GM23338 (cell line): ENCODE measurements at regions not wholly inside any gene's neighbourhood (a gene's known extent, or its start where the extent isn't known, plus 50 kb on each side); places are given as distances from the start of the nearest gene placed in this dataset.

Source experiments
- ATAC-seq: fragments of 200-7000 bp; cut with Tn5 transposase; 3 replicates; pipeline ENCODE4 v1.9.1; 2020
- DNase-seq: peaks from one replicate; pipeline ENCODE4 v3.0.0-alpha.2; 2015; ENCODE audit warnings: low spot score
- H2AFZ ChIP-seq: fragments of 200-600 bp; sonication (generic); 2 replicates; pipeline ENCODE4 v1.8.0; 2016; ENCODE audit warnings: antibody characterized with exemption, mild to moderate bottlenecking, moderate library complexity
- H3F3A ChIP-seq: fragments of 200-600 bp; sonication (generic); replicated peaks from 2 replicates; pipeline ENCODE4 v1.8.0; 2017; ENCODE audit warnings: antibody characterized with exemption, mixed run types, low read depth
- H3K27ac ChIP-seq: fragments of 200-600 bp; sonication (generic); 2 replicates; pipeline ENCODE4 v1.6.1; 2016; ENCODE audit warnings: low read depth
- H3K27me3 ChIP-seq: fragments of 200-600 bp; sonication (generic); 2 replicates; pipeline ENCODE4 v1.8.0; 2016; ENCODE audit warnings: mild to moderate bottlenecking, mixed run types, moderate library complexity; ENCODE audit not compliant: insufficient read depth
- H3K36me3 ChIP-seq: fragments of 200-600 bp; sonication (generic); 2 replicates; pipeline ENCODE4 v1.8.0; 2016; ENCODE audit warnings: mild to moderate bottlenecking; ENCODE audit not compliant: insufficient read depth
- H3K4me1 ChIP-seq: fragments of 200-600 bp; sonication (generic); 2 replicates; pipeline ENCODE4 v1.8.0; 2016; ENCODE audit warnings: mild to moderate bottlenecking, moderate library complexity; ENCODE audit not compliant: insufficient read depth
- H3K4me2 ChIP-seq: fragments of 200-600 bp; sonication (generic); 2 replicates; pipeline ENCODE4 v1.7.1; 2017; ENCODE audit warnings: mixed run types
- H3K4me3 ChIP-seq: fragments of 200-600 bp; sonication (generic); 2 replicates; pipeline ENCODE4 v1.6.1; 2016; ENCODE audit warnings: mixed run types
- H3K79me2 ChIP-seq: fragments of 200-600 bp; sonication (generic); replicated peaks from 2 replicates; pipeline ENCODE4 v1.8.0; 2017; ENCODE audit warnings: mild to moderate bottlenecking; ENCODE audit not compliant: insufficient read depth
- H3K9me2 ChIP-seq: fragments of 200-600 bp; sonication (generic); 2 replicates; pipeline ENCODE4 v1.8.0; 2017; ENCODE audit not compliant: insufficient read depth
- H4K20me1 ChIP-seq: fragments of 200-600 bp; sonication (generic); replicated peaks from 2 replicates; pipeline ENCODE4 v1.8.0; 2017; ENCODE audit warnings: mild to moderate bottlenecking; ENCODE audit not compliant: insufficient read depth
- H3K27ac Mint-ChIP-seq: 2 replicates; pipeline ENCODE4 v1.8.0; 2020; ENCODE audit warnings: inconsistent platforms, mild to moderate bottlenecking, moderate library complexity, mixed read lengths
- H3K27me3 Mint-ChIP-seq: 3 replicates; pipeline ENCODE4 v1.8.0; 2022; ENCODE audit warnings: low read depth, mild to moderate bottlenecking, moderate library complexity, mixed read lengths, inconsistent platforms; ENCODE audit not compliant: insufficient read depth, poor library complexity
- H3K36me3 Mint-ChIP-seq: 3 replicates; pipeline ENCODE4 v1.8.0; 2021; ENCODE audit warnings: low read depth, mild to moderate bottlenecking, inconsistent platforms, moderate library complexity, mixed read lengths
- H3K4me1 Mint-ChIP-seq: 3 replicates; pipeline ENCODE4 v1.8.0; 2020; ENCODE audit warnings: mild to moderate bottlenecking, inconsistent platforms, mixed read lengths
- H3K4me3 Mint-ChIP-seq: 3 replicates; pipeline ENCODE4 v1.8.0; 2021; ENCODE audit warnings: moderate library complexity, mild to moderate bottlenecking, inconsistent platforms, mixed read lengths
- H3K9me3 Mint-ChIP-seq: 3 replicates; pipeline ENCODE4 v1.8.0; 2020; ENCODE audit warnings: moderate library complexity, mild to moderate bottlenecking, inconsistent platforms, mixed read lengths
- CREB1 ChIP-seq: fragments of 250-450 bp; sonication (Bioruptor Pico); IDR thresholded peaks from 2 replicates; pipeline ENCODE4 v1.5.0; 2020; ENCODE audit warnings: low read depth, mild to moderate bottlenecking, moderate library complexity
- ETS1 ChIP-seq: IDR thresholded peaks from 2 replicates; pipeline ENCODE4 v1.6.1; 2016; ENCODE audit warnings: antibody characterized with exemption
- EZH2 ChIP-seq: fragments of 200-600 bp; sonication (generic); IDR thresholded peaks from one replicate; pipeline ENCODE4 v1.8.0; 2017; ENCODE audit warnings: antibody characterized with exemption, mild to moderate bottlenecking, low read depth; ENCODE audit not compliant: unreplicated experiment
- EZH2phosphoT487 ChIP-seq: fragments of 200-600 bp; sonication (generic); IDR thresholded peaks from one replicate; pipeline ENCODE4 v1.8.1; 2018; ENCODE audit warnings: antibody characterized with exemption; ENCODE audit not compliant: unreplicated experiment
- JUNB ChIP-seq: IDR thresholded peaks from one replicate; pipeline ENCODE4 v1.6.1; 2016; ENCODE audit warnings: antibody characterized with exemption; ENCODE audit not compliant: unreplicated experiment
- POLR2AphosphoS5 ChIP-seq: IDR thresholded peaks from 2 replicates; pipeline ENCODE4 v1.6.1; 2016; ENCODE audit warnings: antibody characterized with exemption, low read depth
- STAT1 ChIP-seq: IDR thresholded peaks from one replicate; pipeline ENCODE4 v1.6.1; 2016; ENCODE audit warnings: antibody characterized with exemption; ENCODE audit not compliant: unreplicated experiment
- ZNF114 ChIP-seq: fragments of 250-450 bp; sonication (Bioruptor Pico); IDR thresholded peaks from 2 replicates; pipeline ENCODE4 v1.5.0; 2020; ENCODE audit warnings: mild to moderate bottlenecking, moderate library complexity
- ZNF331 ChIP-seq: fragments of 250-450 bp; sonication (Bioruptor Pico); IDR thresholded peaks from 2 replicates; pipeline ENCODE4 v1.5.0; 2020; ENCODE audit warnings: low read depth, mild to moderate bottlenecking, moderate library complexity
- TF ChIP-seq, protein P1 (sequence below): IDR thresholded peaks from one replicate; pipeline ENCODE4 v1.6.1; 2018; ENCODE audit warnings: antibody characterized with exemption; ENCODE audit not compliant: unreplicated experiment
- TF ChIP-seq, protein P2 (sequence below): fragments of 250-450 bp; sonication (Bioruptor Pico); IDR thresholded peaks from 2 replicates; pipeline ENCODE4 v1.5.0; 2020; ENCODE audit warnings: mild to moderate bottlenecking, moderate library complexity

- TF ChIP-seq, protein P1, sequence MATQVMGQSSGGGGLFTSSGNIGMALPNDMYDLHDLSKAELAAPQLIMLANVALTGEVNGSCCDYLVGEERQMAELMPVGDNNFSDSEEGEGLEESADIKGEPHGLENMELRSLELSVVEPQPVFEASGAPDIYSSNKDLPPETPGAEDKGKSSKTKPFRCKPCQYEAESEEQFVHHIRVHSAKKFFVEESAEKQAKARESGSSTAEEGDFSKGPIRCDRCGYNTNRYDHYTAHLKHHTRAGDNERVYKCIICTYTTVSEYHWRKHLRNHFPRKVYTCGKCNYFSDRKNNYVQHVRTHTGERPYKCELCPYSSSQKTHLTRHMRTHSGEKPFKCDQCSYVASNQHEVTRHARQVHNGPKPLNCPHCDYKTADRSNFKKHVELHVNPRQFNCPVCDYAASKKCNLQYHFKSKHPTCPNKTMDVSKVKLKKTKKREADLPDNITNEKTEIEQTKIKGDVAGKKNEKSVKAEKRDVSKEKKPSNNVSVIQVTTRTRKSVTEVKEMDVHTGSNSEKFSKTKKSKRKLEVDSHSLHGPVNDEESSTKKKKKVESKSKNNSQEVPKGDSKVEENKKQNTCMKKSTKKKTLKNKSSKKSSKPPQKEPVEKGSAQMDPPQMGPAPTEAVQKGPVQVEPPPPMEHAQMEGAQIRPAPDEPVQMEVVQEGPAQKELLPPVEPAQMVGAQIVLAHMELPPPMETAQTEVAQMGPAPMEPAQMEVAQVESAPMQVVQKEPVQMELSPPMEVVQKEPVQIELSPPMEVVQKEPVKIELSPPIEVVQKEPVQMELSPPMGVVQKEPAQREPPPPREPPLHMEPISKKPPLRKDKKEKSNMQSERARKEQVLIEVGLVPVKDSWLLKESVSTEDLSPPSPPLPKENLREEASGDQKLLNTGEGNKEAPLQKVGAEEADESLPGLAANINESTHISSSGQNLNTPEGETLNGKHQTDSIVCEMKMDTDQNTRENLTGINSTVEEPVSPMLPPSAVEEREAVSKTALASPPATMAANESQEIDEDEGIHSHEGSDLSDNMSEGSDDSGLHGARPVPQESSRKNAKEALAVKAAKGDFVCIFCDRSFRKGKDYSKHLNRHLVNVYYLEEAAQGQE, result no peak
Measured at GRCh38 chr3:26236531-26236930, 386.0 kb upstream of the LRRC3B start (continued).

GRCh38 chr3:26237036-26237682 is 385.4 kb upstream of the LRRC3B start:
- DNase-seq (no peak), ATAC-seq (no peak)
- Histone ChIP-seq H4K20me1 (no peaks in the 10 kb centered on the region), H3K36me3 (no peaks in the 10 kb centered on the region), H3K4me2 (no peak overlapping the region), H3K4me1 (no peaks in the 10 kb centered on the region), H3K27me3 (no peaks in the 10 kb centered on the region), H3K79me2 (no peaks in the 10 kb centered on the region), H3K9me2 (no peaks in the 10 kb centered on the region), H3K4me3 (no peak overlapping the region), H2AFZ (no peak overlapping the region), H3K27ac (no peak overlapping the region), H3F3A (no peaks in the 10 kb centered on the region)
- Mint-ChIP-seq H3K9me3 (peaks cover 7% of the 10 kb centered on the region), H3K36me3 (no peaks in the 10 kb centered on the region), H3K27me3 (no peaks in the 10 kb centered on the region), H3K27ac (no peak overlapping the region; the same call in 1 of the 2 replicates), H3K4me1 (no peaks in the 10 kb centered on the region), H3K4me3 (no peak overlapping the region)
- TF ChIP-seq ETS1 (no peak), STAT1 (no peak), POLR2AphosphoS5 (no peak), CREB1 (CRISPR knock-in tag) (no peak), EZH2 (no peak), EZH2phosphoT487 (no peak), JUNB (no peak), ZNF331 (CRISPR knock-in tag) (no peak), ZNF114 (CRISPR knock-in tag) (no peak)
- TF ChIP-seq, protein P1, result no peak
- TF ChIP-seq, protein P2, sequence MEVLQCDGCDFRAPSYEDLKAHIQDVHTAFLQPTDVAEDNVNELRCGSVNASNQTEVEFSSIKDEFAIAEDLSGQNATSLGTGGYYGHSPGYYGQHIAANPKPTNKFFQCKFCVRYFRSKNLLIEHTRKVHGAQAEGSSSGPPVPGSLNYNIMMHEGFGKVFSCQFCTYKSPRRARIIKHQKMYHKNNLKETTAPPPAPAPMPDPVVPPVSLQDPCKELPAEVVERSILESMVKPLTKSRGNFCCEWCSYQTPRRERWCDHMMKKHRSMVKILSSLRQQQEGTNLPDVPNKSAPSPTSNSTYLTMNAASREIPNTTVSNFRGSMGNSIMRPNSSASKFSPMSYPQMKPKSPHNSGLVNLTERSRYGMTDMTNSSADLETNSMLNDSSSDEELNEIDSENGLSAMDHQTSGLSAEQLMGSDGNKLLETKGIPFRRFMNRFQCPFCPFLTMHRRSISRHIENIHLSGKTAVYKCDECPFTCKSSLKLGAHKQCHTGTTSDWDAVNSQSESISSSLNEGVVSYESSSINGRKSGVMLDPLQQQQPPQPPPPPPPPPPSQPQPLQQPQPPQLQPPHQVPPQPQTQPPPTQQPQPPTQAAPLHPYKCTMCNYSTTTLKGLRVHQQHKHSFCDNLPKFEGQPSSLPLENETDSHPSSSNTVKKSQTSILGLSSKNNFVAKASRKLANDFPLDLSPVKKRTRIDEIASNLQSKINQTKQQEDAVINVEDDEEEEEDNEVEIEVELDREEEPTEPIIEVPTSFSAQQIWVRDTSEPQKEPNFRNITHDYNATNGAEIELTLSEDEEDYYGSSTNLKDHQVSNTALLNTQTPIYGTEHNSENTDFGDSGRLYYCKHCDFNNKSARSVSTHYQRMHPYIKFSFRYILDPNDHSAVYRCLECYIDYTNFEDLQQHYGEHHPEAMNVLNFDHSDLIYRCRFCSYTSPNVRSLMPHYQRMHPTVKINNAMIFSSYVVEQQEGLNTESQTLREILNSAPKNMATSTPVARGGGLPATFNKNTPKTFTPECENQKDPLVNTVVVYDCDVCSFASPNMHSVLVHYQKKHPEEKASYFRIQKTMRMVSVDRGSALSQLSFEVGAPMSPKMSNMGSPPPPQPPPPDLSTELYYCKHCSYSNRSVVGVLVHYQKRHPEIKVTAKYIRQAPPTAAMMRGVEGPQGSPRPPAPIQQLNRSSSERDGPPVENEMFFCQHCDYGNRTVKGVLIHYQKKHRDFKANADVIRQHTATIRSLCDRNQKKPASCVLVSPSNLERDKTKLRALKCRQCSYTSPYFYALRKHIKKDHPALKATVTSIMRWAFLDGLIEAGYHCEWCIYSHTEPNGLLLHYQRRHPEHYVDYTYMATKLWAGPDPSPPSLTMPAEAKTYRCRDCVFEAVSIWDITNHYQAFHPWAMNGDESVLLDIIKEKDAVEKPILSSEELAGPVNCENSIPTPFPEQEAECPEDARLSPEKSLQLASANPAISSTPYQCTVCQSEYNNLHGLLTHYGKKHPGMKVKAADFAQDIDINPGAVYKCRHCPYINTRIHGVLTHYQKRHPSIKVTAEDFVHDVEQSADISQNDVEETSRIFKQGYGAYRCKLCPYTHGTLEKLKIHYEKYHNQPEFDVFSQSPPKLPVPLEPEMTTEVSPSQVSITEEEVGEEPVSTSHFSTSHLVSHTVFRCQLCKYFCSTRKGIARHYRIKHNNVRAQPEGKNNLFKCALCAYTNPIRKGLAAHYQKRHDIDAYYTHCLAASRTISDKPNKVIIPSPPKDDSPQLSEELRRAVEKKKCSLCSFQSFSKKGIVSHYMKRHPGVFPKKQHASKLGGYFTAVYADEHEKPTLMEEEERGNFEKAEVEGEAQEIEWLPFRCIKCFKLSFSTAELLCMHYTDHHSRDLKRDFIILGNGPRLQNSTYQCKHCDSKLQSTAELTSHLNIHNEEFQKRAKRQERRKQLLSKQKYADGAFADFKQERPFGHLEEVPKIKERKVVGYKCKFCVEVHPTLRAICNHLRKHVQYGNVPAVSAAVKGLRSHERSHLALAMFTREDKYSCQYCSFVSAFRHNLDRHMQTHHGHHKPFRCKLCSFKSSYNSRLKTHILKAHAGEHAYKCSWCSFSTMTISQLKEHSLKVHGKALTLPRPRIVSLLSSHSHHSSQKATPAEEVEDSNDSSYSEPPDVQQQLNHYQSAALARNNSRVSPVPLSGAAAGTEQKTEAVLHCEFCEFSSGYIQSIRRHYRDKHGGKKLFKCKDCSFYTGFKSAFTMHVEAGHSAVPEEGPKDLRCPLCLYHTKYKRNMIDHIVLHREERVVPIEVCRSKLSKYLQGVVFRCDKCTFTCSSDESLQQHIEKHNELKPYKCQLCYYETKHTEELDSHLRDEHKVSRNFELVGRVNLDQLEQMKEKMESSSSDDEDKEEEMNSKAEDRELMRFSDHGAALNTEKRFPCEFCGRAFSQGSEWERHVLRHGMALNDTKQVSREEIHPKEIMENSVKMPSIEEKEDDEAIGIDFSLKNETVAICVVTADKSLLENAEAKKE (CRISPR knock-in tag), result no peak
